GM04503 (cell line): ENCODE measurements at regions not wholly inside any gene's neighbourhood (a gene's known extent, or its start where the extent isn't known, plus 50 kb on each side); places are given as distances from the start of the nearest gene placed in this dataset.

Experiments
- DNase-seq: peaks from one replicate; pipeline ENCODE4 v3.0.0-alpha.2; 2012; ENCODE audit warnings: low read depth

GRCh38 chr7:115471891-115472290 is 550.0 kb downstream of the MDFIC start:
- no peak for DNase-seq

- no peak for DNase-seq
Measured at GRCh38 chr7:115462301-115463015, 540.6 kb downstream of the MDFIC start.

DNA sequence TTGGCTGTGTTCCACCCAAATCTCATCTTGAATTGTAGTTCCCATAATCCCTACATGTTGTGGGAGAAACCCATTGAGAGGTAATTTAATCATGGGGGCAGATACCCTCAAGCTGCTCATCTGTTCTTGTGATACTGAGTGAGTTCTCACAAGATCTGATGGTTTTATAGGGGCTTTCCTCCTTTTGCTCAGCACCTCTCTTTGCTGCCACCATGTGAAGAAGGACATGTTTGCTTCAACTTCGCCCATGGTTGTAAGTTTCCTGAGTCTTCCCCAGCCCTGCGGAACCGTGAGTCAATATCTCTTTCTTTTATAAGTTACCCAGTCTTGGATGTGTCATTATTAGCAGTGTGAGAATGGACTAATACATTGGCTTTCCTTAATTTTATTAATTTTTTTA is 527.8 kb downstream of the MDFIC start:
- no peak for DNase-seq

DNA sequence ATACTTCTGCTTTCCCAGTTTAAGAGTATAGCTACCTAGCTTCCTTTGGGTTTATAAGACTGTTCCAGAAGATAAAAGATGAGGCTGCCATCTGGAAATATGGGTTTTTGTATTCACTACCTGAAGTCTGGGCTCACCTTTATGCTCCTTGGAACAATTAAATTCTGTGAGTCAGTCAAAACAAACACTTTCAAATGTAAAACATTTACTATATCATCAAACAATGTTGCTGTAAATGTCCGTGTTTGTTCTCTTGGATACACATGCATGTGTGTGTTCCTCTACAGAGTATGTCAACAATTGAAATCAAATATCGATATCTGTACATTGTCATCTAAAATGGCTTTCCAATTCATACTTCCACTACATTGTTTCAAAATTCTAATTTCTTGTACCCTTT is 525.6 kb downstream of the MDFIC start:
- DNase-seq = no peak

- DNase-seq = no peak
Measured at GRCh38 chr7:115441033-115441432, 519.1 kb downstream of the MDFIC start.

GRCh38 chr7:115435178-115435577 is 513.3 kb downstream of the MDFIC start:
- DNase-seq = no peak

GRCh38 chr7:115429918-115430317 is 508.0 kb downstream of the MDFIC start:
- no peak for DNase-seq

- no peak for DNase-seq
Measured at GRCh38 chr7:115417662-115418061, 495.8 kb downstream of the MDFIC start.

- no peak for DNase-seq
Measured at GRCh38 chr7:115410972-115411686, 489.2 kb downstream of the MDFIC start.

DNA sequence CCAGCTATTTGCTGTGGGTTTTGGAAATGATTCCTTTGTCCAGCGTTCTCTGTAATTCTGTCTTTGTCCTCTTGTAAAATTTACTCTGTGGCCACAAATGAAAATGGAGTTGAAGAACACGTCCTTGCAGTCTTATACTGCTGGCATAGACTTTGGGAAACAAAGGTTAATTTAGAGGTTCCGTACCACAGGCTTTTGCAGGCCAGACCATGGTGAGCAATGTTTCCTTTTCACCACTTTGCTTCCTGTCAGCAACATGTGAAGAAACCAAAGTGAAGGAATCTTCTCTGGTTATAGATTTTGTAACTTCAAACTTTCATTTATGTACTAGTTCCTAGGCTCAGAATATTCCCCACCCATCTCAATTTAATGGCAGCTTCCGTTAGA is 488.5 kb downstream of the MDFIC start:
- DNase-seq = no peak

DNA sequence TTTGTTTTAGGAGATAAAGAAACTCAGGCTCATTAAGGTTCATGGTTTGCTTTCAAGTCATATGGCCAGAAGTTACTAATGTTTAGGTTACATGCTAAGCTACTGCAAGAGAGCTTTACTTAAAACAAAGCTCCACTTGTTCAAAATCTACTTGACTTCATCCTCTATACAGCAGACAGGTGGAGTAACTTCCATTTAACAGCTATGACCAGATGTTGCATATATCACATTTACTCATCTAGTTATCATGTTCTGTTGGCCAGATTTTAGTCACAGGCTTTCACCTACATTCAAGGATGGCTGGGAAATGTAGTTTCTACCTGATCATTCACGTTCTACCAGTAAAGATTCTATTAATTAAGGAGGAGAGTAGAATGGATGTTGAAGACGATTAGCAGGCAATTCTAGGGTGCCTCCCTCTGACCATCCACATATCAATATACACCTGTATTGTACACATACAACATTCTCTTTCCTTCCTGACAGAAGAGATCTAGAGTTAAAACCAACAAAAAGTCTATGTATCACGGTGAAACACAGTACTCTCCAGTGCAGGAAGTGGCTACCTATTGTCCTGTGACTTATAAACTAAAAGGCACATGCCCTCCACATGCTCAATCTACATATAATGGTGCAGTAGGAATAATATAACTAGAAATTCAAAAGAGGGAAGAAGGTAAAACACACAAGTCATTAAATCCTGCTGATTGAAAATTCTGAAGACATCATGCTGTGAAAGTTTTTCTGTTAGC is 488.0 kb downstream of the MDFIC start:
- no peak for DNase-seq

GRCh38 chr7:115406219-115406618 is 484.3 kb downstream of the MDFIC start:
- DNase-seq = no peak

DNA sequence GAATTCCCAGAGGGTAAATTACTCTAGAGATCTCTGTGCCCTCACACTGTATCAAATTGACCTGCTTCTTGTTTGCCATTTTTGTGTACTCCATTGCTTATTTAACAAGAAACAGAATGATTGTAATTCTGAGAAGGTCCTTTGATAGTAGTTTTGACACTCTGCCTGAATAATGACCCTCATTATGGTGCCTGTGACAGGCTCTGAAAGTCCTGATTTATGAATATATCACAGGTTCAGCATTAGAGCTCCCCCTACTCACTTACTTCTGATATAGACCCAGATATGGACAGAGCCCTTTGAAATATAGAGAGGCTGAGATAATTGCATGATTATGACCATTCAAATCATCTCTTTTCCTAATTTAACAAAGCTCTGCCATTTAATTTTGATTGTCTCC is 465.2 kb downstream of the MDFIC start:
- DNase-seq = no peak

DNA sequence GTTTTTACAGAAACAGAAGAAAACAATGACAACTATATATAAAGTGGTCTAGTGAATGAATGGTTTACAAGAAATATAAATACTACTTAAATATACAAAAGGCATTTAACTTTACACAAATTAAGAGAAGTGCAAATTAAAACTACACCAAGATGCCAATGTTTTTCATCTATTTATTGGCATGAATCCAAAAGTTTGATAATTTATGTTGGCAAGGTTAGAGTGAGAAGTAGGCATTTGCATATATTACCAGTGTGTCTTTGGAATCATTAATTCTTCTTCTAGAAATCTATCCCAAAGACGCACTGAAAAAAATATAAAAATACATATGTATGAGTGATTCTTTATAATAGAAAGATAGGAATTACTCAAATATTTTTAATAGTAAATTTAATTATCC is 457.4 kb downstream of the MDFIC start:
- no peak for DNase-seq

DNA sequence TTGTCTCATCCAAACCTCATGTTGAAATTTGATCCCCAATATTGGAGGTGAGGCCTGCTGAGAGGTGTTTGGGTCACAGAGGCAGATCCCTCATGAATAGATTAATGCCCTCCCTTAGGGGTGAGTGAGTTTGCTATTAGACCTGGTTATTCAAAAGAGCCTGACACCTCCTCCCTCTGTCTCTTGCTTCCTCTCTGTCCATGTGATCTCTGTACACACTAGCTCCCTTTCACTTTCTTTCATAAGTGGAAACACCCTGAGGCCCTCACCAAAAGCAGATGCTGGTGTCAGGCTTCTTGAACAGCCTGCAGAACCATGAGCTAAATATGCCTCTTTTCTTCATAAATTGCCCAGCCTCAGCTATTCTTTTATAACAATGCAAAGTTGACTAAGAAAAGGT is 447.1 kb downstream of the MDFIC start:
- DNase-seq = no peak

- no peak for DNase-seq
Measured at GRCh38 chr7:115363916-115364315, 442.0 kb downstream of the MDFIC start.

- DNase-seq = no peak
Measured at GRCh38 chr7:115359955-115360354, 438.1 kb downstream of the MDFIC start.

DNA sequence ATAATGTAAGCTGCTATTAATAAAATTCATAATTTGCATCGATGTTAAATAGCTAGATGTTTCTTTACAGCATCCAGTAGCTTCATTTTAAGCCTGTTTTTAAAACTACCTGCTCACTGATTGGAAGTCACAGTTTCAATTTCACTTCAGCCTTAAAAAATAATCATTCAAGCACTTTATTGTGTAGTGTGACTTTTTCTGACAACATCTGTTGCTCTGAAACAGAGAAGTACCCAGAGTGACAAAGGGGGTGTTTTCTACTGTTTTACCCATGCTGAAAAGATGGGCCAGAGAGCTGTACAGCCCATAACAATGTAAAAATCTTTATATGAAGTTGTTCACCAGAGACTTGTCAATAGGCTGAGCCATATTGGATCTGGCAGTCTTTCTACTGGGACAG is 437.2 kb downstream of the MDFIC start:
- DNase-seq = no peak

DNA sequence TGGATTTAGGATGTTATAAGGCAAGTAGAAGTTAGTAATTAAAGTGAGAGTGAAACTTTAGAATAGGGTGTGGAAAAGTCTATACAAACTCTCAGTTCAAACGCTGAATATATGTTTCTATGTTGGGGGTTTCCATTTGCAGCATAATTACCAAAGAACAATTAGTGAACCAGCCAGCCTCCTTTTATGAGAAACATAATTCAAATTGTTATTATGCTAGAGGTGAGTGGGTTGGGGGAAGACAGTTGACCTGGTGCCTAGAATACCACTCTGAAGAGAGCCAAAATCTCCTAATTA is 435.8 kb downstream of the MDFIC start:
- DNase-seq = no peak

DNA sequence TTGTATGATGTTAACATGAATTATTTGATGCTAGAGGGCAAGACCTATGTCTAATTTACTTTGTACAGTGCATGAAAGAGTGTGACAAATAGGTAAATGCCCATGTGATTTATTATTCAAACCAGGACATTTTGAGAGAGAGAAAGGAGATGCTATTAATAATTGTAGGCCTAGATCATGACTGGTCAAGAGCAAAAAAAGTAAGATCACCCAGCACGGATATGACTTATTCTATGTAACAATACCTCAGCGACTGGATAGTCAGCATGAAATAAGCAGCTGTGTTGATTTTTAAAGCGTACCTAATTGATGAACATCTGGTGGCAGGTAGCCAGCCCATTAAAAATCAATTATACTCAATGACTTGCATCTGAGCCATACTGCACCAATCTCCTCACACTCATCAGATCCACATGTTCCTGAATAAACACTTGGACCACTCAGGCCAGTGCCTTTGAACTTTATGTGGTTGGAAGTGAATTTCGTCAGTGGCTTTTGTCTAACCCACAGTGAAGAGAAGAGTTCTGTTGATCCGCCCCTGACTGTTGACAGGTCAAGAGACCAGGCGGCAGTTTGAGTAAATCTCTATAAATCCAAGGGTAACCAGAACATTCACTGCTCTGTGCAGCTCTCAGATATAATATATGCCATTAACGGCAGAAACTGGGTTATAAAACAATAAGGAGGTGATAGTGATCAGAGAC is 435.3 kb downstream of the MDFIC start:
- no peak for DNase-seq

- DNase-seq = no peak
Measured at GRCh38 chr7:115356139-115356746, 434.3 kb downstream of the MDFIC start.

- no peak for DNase-seq
Measured at GRCh38 chr7:115354925-115355324, 433.0 kb downstream of the MDFIC start.
